H1 (cell line): ENCODE measurements at regions not wholly inside any gene's neighbourhood (a gene's known extent, or its start where the extent isn't known, plus 50 kb on each side); places are given as distances from the start of the nearest gene placed in this dataset.

ENCODE experiments used
- CTCF ChIA-PET: fragments of 300-600 bp; sonication (Branson Sonifier 250); formaldehyde crosslinking; loops from one replicate; lab custom pipeline; 2021; ENCODE audit not compliant: partially characterized antibody; lab: Charles Lee
- POLR2A ChIA-PET: fragments of 300-600 bp; sonication (Branson Sonifier 250); formaldehyde crosslinking; loops from one replicate; lab custom pipeline; 2021; ENCODE audit warnings: inconsistent platforms; ENCODE audit not compliant: partially characterized antibody; lab: Charles Lee
- DNase-seq, 2 experiments: peaks; one replicate each; pipeline versions ENCODE4 v3.0.0 to v3.0.0-alpha.2; 2010 to 2022; ENCODE audit warnings: low spot score in 2 of 2, low read depth in 1 of 2, mixed read lengths in 1 of 2
- FAIRE-seq: peaks from 2 replicates; lab custom pipeline; 2011; peaks lifted over from hg19 to GRCh38; lab: Jason Lieb, UNC
- H2AFZ ChIP-seq: 2 replicates; pipeline ENCODE4 v1.8.1; 2012; ENCODE audit warnings: low read length, inconsistent platforms
- H2AK5ac ChIP-seq: 2 replicates; pipeline ENCODE4 v1.6.1; 2013; ENCODE audit warnings: low read depth, low read length
- H2BK120ac ChIP-seq: replicated peaks from 2 replicates; pipeline ENCODE3; 2013; ENCODE audit warnings: low read depth, low read length, inconsistent platforms
- H2BK12ac ChIP-seq: 2 replicates; pipeline ENCODE4 v1.6.1; 2013; ENCODE audit warnings: low read depth, low read length
- H2BK15ac ChIP-seq: 2 replicates; pipeline ENCODE4 v1.6.1; 2013; ENCODE audit warnings: low read length
- H2BK20ac ChIP-seq: 2 replicates; pipeline ENCODE4 v1.6.1; 2013; ENCODE audit warnings: low read length
- H2BK5ac ChIP-seq: 2 replicates; pipeline ENCODE4 v1.6.1; 2013; ENCODE audit warnings: low read depth, low read length
- H3K14ac ChIP-seq: 2 replicates; pipeline ENCODE4 v1.6.1; 2013; ENCODE audit warnings: inconsistent platforms; ENCODE audit not compliant: insufficient read length
- H3K18ac ChIP-seq: 2 replicates; pipeline ENCODE4 v1.6.1; 2013; ENCODE audit warnings: low read length; ENCODE audit errors: extremely low read depth
- H3K23ac ChIP-seq: 2 replicates; pipeline ENCODE4 v1.6.1; 2013; ENCODE audit warnings: inconsistent platforms; ENCODE audit not compliant: insufficient read length
- H3K23me2 ChIP-seq: 2 replicates; pipeline ENCODE4 v1.6.1; 2013; ENCODE audit warnings: low read depth, low read length
- H3K27ac ChIP-seq: 2 replicates; pipeline ENCODE4 v1.6.1; 2011; ENCODE audit warnings: low read depth, low read length, inconsistent platforms
- H3K27me3 ChIP-seq, 4 experiments: replicated peaks in 1 of 4; 1 replicate in 1 of 4; 2 replicates in 3 of 4; pipeline versions ENCODE4 v1.6.1 to v1.8.1; 2011 to 2013; ENCODE audit warnings: low read length in 3 of 4, mild to moderate bottlenecking in 3 of 4, inconsistent platforms in 2 of 4, mixed read lengths in 2 of 4, moderate library complexity in 1 of 4; ENCODE audit not compliant: control insufficient read depth in 3 of 4, insufficient read depth in 3 of 4; ENCODE audit errors: extremely low read depth in 1 of 4
- H3K36me3 ChIP-seq, 4 experiments: 2 replicates each; pipeline versions ENCODE4 v1.6.1 to v1.8.1; 2011 to 2013; ENCODE audit warnings: mild to moderate bottlenecking in 4 of 4, low read length in 3 of 4, moderate library complexity in 2 of 4, control low read depth in 1 of 4, inconsistent platforms in 1 of 4; ENCODE audit not compliant: insufficient read depth in 4 of 4, control insufficient read depth in 2 of 4
- H3K4ac ChIP-seq: replicated peaks from 2 replicates; pipeline ENCODE3; 2013; ENCODE audit warnings: low read length, low read depth, mixed read lengths, inconsistent platforms; ENCODE audit not compliant: insufficient read length
- H3K4me1 ChIP-seq, 4 experiments: replicated peaks in 1 of 4; 1 replicate in 1 of 4; 2 replicates in 3 of 4; pipeline versions ENCODE4 v1.6.1 to v1.8.1; 2011 to 2013; ENCODE audit warnings: low read length in 3 of 4, inconsistent platforms in 2 of 4, mixed read lengths in 1 of 4; ENCODE audit not compliant: insufficient read depth in 4 of 4, control insufficient read depth in 3 of 4
- H3K4me2 ChIP-seq, 2 experiments: 2 replicates each; pipeline versions ENCODE4 v1.6.1 to v1.8.1; 2011 to 2013; ENCODE audit warnings: low read depth in 2 of 2, low read length in 2 of 2, control low read depth in 1 of 2, inconsistent platforms in 1 of 2, mild to moderate bottlenecking in 1 of 2; ENCODE audit not compliant: insufficient read depth in 1 of 2
- H3K4me3 ChIP-seq, 4 experiments: fragments of 200-600, 300-600 bp in 1 of 4; sonication (generic), shearing (Covaris generic), sonication (Bioruptor Twin) in 1 of 4; 2 replicates each; pipeline versions ENCODE4 v1.5.1 to v1.8.1; 2011 to 2016; ENCODE audit warnings: low read length in 4 of 4, low read depth in 3 of 4, control low read depth in 2 of 4, inconsistent platforms in 2 of 4, mild to moderate bottlenecking in 2 of 4, mixed read lengths in 1 of 4, moderate library complexity in 1 of 4; ENCODE audit not compliant: insufficient read depth in 2 of 4; ENCODE audit errors: extremely low read depth in 1 of 4
- H3K56ac ChIP-seq: replicated peaks from 2 replicates; pipeline ENCODE3; 2013; ENCODE audit warnings: low read depth, mild to moderate bottlenecking, mixed read lengths, low read length, inconsistent platforms; ENCODE audit not compliant: insufficient read length
- H3K79me1 ChIP-seq: 2 replicates; pipeline ENCODE4 v1.6.1; 2013; ENCODE audit warnings: low read depth, low read length, control low read depth
- H3K79me2 ChIP-seq, 2 experiments: 2 replicates each; pipeline versions ENCODE4 v1.6.1 to v1.8.1; 2012 to 2013; ENCODE audit warnings: low read length in 2 of 2, mild to moderate bottlenecking in 2 of 2, inconsistent platforms in 1 of 2; ENCODE audit not compliant: insufficient read depth in 2 of 2, control insufficient read depth in 1 of 2
- H3K9ac ChIP-seq, 4 experiments: replicated peaks in 1 of 4; 1 replicate in 1 of 4; 2 replicates in 3 of 4; pipeline versions ENCODE4 v1.6.1 to v1.8.1; 2011 to 2013; ENCODE audit warnings: low read depth in 3 of 4, low read length in 3 of 4, control low read depth in 2 of 4, mild to moderate bottlenecking in 2 of 4, moderate library complexity in 2 of 4, inconsistent platforms in 1 of 4; ENCODE audit errors: extremely low read depth in 1 of 4
- H3K9me3 ChIP-seq, 2 experiments: 2 replicates each; pipeline versions ENCODE4 v1.6.1 to v1.8.1; 2012 to 2013; ENCODE audit warnings: mild to moderate bottlenecking in 2 of 2, moderate library complexity in 2 of 2, control low read depth in 1 of 2, inconsistent platforms in 1 of 2, low read depth in 1 of 2, low read length in 1 of 2, mixed read lengths in 1 of 2; ENCODE audit not compliant: insufficient read depth in 2 of 2
- H4K20me1 ChIP-seq, 2 experiments: replicated peaks in 1 of 2; 2 replicates each; pipeline versions ENCODE3 to v1.8.1; 2011 to 2013; ENCODE audit warnings: inconsistent platforms in 2 of 2, low read length in 2 of 2, mild to moderate bottlenecking in 1 of 2; ENCODE audit not compliant: insufficient read depth in 2 of 2, control insufficient read depth in 1 of 2
- H4K5ac ChIP-seq: 2 replicates; pipeline ENCODE4 v1.6.1; 2013; ENCODE audit warnings: low read length, low read depth, mixed read lengths, inconsistent platforms; ENCODE audit not compliant: insufficient read length
- H4K8ac ChIP-seq: 2 replicates; pipeline ENCODE4 v1.8.0; 2013; ENCODE audit warnings: mild to moderate bottlenecking, moderate library complexity, low read length, inconsistent platforms; ENCODE audit not compliant: insufficient read depth; ENCODE audit errors: extremely low read depth
- H4K91ac ChIP-seq: replicated peaks from 2 replicates; pipeline ENCODE3; 2013; ENCODE audit warnings: low read length, mixed read lengths, inconsistent platforms; ENCODE audit not compliant: insufficient read length
- BCL11A ChIP-seq, 2 experiments: IDR thresholded peaks; one replicate each; pipeline ENCODE4 v1.6.1; 2011; ENCODE audit warnings: low read depth in 2 of 2, low read length in 2 of 2, mild to moderate bottlenecking in 2 of 2
- BRCA1 ChIP-seq: IDR thresholded peaks from 2 replicates; pipeline ENCODE4 v1.6.1; 2012; ENCODE audit warnings: low read depth, low read length, improper control_type of control experiment
- CBX8 ChIP-seq: fragments of 300-800, 300-1000 bp; sonication (generic); IDR thresholded peaks from 2 replicates; pipeline ENCODE4 v1.7.1; 2016; ENCODE audit warnings: low read depth, low read length, borderline replicate concordance
- CEBPB ChIP-seq: IDR thresholded peaks from 2 replicates; pipeline ENCODE4 v1.6.1; 2012; ENCODE audit warnings: low read depth, low read length
- CTBP2 ChIP-seq: IDR thresholded peaks from 2 replicates; pipeline ENCODE4 v1.7.0; 2011; ENCODE audit warnings: borderline replicate concordance, mild to moderate bottlenecking, moderate library complexity, mixed read lengths, low read length; ENCODE audit not compliant: insufficient read depth, insufficient read length
- MAX ChIP-seq: IDR thresholded peaks from 2 replicates; pipeline ENCODE4 v1.6.1; 2012; ENCODE audit warnings: inconsistent platforms
- NANOG ChIP-seq: IDR thresholded peaks from 2 replicates; pipeline ENCODE4 v1.6.1; 2011; ENCODE audit warnings: low read length, low read depth, mild to moderate bottlenecking, inconsistent platforms; ENCODE audit not compliant: insufficient read depth, poor library complexity, severe bottlenecking
- RXRA ChIP-seq: IDR thresholded peaks from 2 replicates; pipeline ENCODE4 v1.6.1; 2011; ENCODE audit warnings: low read depth, mild to moderate bottlenecking, low read length, moderate library complexity; ENCODE audit not compliant: insufficient read depth
- SIRT6 ChIP-seq: IDR thresholded peaks from one replicate; pipeline ENCODE4 v1.7.1; 2012; ENCODE audit warnings: low read length, inconsistent platforms
- SRF ChIP-seq: IDR thresholded peaks from 2 replicates; pipeline ENCODE4 v1.6.1; 2011; ENCODE audit warnings: mild to moderate bottlenecking, low read depth, low read length, moderate library complexity

GRCh38 chr2:196266351-196266750 lies 95.0 kb upstream of the STK17B start:
- Histone ChIP-seq H2AFZ (no peak overlapping the region), H4K5ac (no peak overlapping the region), H4K91ac (no peak overlapping the region), H3K79me2 (no peaks in the 10 kb centered on the region), H3K23me2 (no peaks in the 10 kb centered on the region), H2BK20ac (no peak overlapping the region), H3K14ac (no peak overlapping the region), H4K20me1 (no peaks in the 10 kb centered on the region), H4K8ac (no peak overlapping the region), H3K9ac (no peak overlapping the region), H3K9me3 (no peaks in the 10 kb centered on the region), H2AK5ac (no peak overlapping the region), H2BK5ac (no peak overlapping the region), H3K4me3 (no peak overlapping the region), H3K4me2 (no peak overlapping the region), H3K79me1 (no peaks in the 10 kb centered on the region), H3K18ac (no peak overlapping the region), H3K27me3 (no peaks in the 10 kb centered on the region), H2BK15ac (no peak overlapping the region), H3K4ac (no peak overlapping the region), H3K4me1 (no peaks in the 10 kb centered on the region), H2BK120ac (no peak overlapping the region), H3K36me3 (no peaks in the 10 kb centered on the region), H3K27ac (no peak overlapping the region), H2BK12ac (no peak overlapping the region), H3K56ac (no peak overlapping the region), H3K23ac (no peak overlapping the region)
- POLR2A ChIA-PET: no interaction called here
- FAIRE-seq (no peak), DNase-seq (no peak)
- CTCF ChIA-PET: no interaction called here
- no peak for TF ChIP-seq BRCA1
- no peak for TF ChIP-seq BCL11A (IDR thresholded peaks at IDR 0.05; ENCODE audit: low read depth in 2 of 2, low read length in 2 of 2)
- TF ChIP-seq CEBPB: no peak
- no peak for TF ChIP-seq CBX8
- TF ChIP-seq RXRA: no peak
- TF ChIP-seq MAX: no peak
- TF ChIP-seq NANOG: no peak
- no peak for TF ChIP-seq SIRT6
- no peak for TF ChIP-seq CTBP2
- no peak for TF ChIP-seq SRF
